Fibroblast of pulmonary artery (primary cell): ENCODE measurements at regions not wholly inside any gene's neighbourhood (a gene's known extent, or its start where the extent isn't known, plus 50 kb on each side); places are given as distances from the start of the nearest gene placed in this dataset.
"Not testable (repeated sequence)": the region's sequence is repeated elsewhere in the genome, so short reads cannot be mapped to it uniquely, and the experiment has no call there.

ENCODE experiments used
- DNase-seq: peaks from one replicate; pipeline ENCODE4 v3.0.0-alpha.2; 2010; ENCODE audit warnings: low read depth
- H3K4me3 ChIP-seq: replicated peaks from 2 replicates; pipeline ENCODE4 v1.5.1; 2011; ENCODE audit warnings: low read depth, mild to moderate bottlenecking, control low read depth, low read length, moderate library complexity
- TF ChIP-seq, protein P1 (sequence below): IDR thresholded peaks from 2 replicates; pipeline ENCODE4 v1.5.1; 2011; ENCODE audit warnings: mild to moderate bottlenecking, control low read depth, low read length, inconsistent platforms; ENCODE audit errors: missing control alignments

- DNase-seq: no peak
- TF ChIP-seq, protein P1, sequence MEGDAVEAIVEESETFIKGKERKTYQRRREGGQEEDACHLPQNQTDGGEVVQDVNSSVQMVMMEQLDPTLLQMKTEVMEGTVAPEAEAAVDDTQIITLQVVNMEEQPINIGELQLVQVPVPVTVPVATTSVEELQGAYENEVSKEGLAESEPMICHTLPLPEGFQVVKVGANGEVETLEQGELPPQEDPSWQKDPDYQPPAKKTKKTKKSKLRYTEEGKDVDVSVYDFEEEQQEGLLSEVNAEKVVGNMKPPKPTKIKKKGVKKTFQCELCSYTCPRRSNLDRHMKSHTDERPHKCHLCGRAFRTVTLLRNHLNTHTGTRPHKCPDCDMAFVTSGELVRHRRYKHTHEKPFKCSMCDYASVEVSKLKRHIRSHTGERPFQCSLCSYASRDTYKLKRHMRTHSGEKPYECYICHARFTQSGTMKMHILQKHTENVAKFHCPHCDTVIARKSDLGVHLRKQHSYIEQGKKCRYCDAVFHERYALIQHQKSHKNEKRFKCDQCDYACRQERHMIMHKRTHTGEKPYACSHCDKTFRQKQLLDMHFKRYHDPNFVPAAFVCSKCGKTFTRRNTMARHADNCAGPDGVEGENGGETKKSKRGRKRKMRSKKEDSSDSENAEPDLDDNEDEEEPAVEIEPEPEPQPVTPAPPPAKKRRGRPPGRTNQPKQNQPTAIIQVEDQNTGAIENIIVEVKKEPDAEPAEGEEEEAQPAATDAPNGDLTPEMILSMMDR: no peak
- H3K4me3 ChIP-seq: no peak overlapping the region
Measured at GRCh38 chr4:81722290-81722851, 250.7 kb upstream of the RASGEF1B start.

GRCh38 chr4:81715757-81716156, 244.1 kb upstream of the RASGEF1B start:
- no peak for DNase-seq
- TF ChIP-seq, protein P1: no peak
- H3K4me3 ChIP-seq: no peak overlapping the region

DNA sequence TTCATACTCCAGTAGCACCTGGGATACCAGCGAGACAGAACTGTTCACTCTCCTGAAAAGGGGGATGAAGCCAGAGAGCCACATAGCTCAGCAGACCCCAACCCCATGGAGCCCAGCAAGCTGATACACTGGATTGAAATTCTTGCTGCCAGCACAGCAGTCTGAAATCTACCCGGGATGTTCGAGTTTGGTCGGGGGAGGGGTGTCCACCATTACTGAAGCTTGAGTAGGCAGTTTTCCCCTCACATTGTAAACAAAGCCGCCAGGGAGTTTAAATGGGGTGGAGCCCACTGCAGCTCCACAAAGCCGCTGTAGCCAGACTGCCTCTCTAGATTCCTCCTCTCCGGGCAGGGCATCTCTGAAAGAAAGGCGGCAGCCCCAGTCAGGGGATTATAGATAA, 243.7 kb upstream of the RASGEF1B start:
- not testable (repeated sequence) for DNase-seq

DNA sequence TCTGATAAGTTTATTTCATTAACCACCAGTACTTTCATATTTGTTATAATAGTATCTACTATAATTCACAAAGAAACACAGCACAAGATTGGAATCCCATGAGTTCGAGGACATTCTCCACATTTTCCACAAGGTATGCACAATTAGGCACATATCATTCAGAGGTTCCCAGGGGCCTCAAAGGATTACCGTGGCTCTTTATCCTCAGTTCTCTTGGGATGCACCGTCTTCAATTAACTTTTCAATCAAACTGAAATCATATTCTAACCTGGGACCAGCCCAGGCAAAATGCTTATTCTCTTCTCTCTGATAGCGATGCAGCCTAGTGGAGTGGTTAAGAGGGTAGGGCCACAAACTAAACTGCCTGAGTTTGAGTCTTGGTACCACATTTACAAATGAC, 242.6 kb upstream of the RASGEF1B start:
- no peak for DNase-seq
- H3K4me3 ChIP-seq: no peak overlapping the region
- TF ChIP-seq, protein P1: no peak

More for the DNA sequence above, 243.7 kb upstream of the RASGEF1B start:
- not testable (repeated sequence) for H3K4me3 ChIP-seq

DNA sequence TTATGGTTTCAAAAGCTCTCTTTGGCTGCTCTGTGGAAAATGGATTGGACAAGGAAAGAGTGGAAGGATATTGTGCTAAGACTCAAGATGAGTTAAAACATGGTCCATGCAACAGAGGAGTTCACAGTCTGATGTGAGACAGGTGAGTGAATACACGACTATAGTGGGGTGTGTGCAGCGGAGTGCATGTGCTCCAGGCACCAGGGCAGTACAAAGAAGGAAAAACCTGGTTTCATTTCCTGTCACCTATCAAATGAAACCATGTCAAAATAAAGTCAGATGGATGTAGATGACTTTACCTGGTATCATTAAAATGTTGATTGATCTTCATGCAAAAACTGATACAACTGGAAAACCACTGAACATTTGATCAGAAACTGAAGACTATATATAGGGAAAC, 241.0 kb upstream of the RASGEF1B start:
- TF ChIP-seq, protein P1: no peak
- no peak for DNase-seq
- no peak overlapping the region for H3K4me3 ChIP-seq

DNA sequence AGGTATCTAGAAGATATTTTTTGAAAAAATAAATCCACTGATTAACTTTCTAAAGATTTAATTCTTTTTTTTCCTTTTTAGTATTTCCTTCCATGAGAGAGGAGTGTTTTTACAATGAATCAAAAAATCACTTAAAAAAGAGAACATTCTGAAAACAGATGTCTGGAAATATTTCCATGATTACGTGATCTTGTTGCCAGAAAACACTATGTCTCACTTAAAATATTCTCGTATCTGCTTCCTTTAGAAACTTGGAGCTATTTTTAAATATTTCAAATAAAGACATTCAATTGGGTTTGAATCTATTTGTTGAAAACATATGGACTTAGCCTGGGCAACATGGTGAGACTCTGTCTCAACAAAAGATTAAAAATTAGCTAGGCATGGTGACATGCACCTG, 232.8 kb upstream of the RASGEF1B start:
- TF ChIP-seq, protein P1: no peak
- no peak for DNase-seq

GRCh38 chr4:81700189-81700588, 228.5 kb upstream of the RASGEF1B start:
- H3K4me3 ChIP-seq: no peak overlapping the region
- TF ChIP-seq, protein P1: no peak
- DNase-seq: no peak

More for the DNA sequence above, 232.8 kb upstream of the RASGEF1B start:
- H3K4me3 ChIP-seq: no peak overlapping the region
